Liver (tissue), 8 donors: ENCODE measurements at regions not wholly inside any gene's neighbourhood (a gene's known extent, or its start where the extent isn't known, plus 50 kb on each side); places are given as distances from the start of the nearest gene placed in this dataset.

Experiments
- DNase-seq: peaks from one replicate; pipeline ENCODE4 v3.0.0-alpha.2; 2017; ENCODE audit warnings: low spot score
- H3K27ac ChIP-seq, 2 donors: one replicate each; pipeline ENCODE4 v1.7.0; 2013; ENCODE audit warnings: inconsistent platforms in 2 of 2, low read length in 2 of 2, control low read depth in 1 of 2, low read depth in 1 of 2, mild to moderate bottlenecking in 1 of 2
- H3K27me3 ChIP-seq, 4 donors: one replicate each; pipeline versions ENCODE4 v1.6.1 to v1.7.0; 2013; ENCODE audit warnings: low read length in 3 of 4, inconsistent platforms in 1 of 4, mild to moderate bottlenecking in 1 of 4, moderate library complexity in 1 of 4; ENCODE audit not compliant: control insufficient read depth in 4 of 4, insufficient read depth in 4 of 4
- H3K36me3 ChIP-seq, 4 donors: one replicate each; pipeline versions ENCODE4 v1.6.1 to v1.7.0; 2013; ENCODE audit warnings: low read length in 3 of 4, mild to moderate bottlenecking in 3 of 4, low read depth in 1 of 4, moderate library complexity in 1 of 4; ENCODE audit not compliant: control insufficient read depth in 4 of 4, insufficient read depth in 3 of 4
- H3K4me1 ChIP-seq, 4 donors: one replicate each; pipeline versions ENCODE4 v1.6.1 to v1.7.0; 2013; ENCODE audit warnings: low read length in 3 of 4, mild to moderate bottlenecking in 3 of 4, moderate library complexity in 1 of 4; ENCODE audit not compliant: control insufficient read depth in 4 of 4, insufficient read depth in 4 of 4
- H3K4me3 ChIP-seq, 3 donors: one replicate each; pipeline versions ENCODE4 v1.6.1 to v1.7.0; 2013; ENCODE audit warnings: low read length in 3 of 3, control low read depth in 1 of 3, low read depth in 1 of 3, mild to moderate bottlenecking in 1 of 3
- H3K9ac ChIP-seq, 2 donors: one replicate each; pipeline ENCODE4 v1.7.0; 2013; ENCODE audit warnings: low read length in 2 of 2, mild to moderate bottlenecking in 2 of 2, moderate library complexity in 2 of 2, control low read depth in 1 of 2, low read depth in 1 of 2
- H3K9me3 ChIP-seq, 4 donors: one replicate each; pipeline versions ENCODE4 v1.6.1 to v1.7.0; 2013; ENCODE audit warnings: low read length in 3 of 4; ENCODE audit not compliant: control insufficient read depth in 4 of 4
- EGR1 ChIP-seq, 2 donors: IDR thresholded peaks; 2 replicates each; pipeline ENCODE4 v1.6.1; 2016 to 2018; ENCODE audit warnings: antibody characterized with exemption in 2 of 2, low read depth in 2 of 2
- FOXA2 ChIP-seq: IDR thresholded peaks from 2 replicates; pipeline ENCODE4 v1.6.1; 2016; ENCODE audit warnings: antibody characterized with exemption
- GABPA ChIP-seq, 2 donors: IDR thresholded peaks in 1 of 2; conservative IDR thresholded peaks in 1 of 2; 2 replicates each; pipeline ENCODE4 v1.6.1; 2016; ENCODE audit warnings: antibody characterized with exemption in 2 of 2, mild to moderate bottlenecking in 1 of 2, moderate library complexity in 1 of 2
- HNF4A ChIP-seq, 2 donors: conservative IDR thresholded peaks; 2 replicates each; pipeline ENCODE4 v1.6.1; 2016; ENCODE audit warnings: antibody characterized with exemption in 2 of 2, mild to moderate bottlenecking in 2 of 2
- HNF4G ChIP-seq: IDR thresholded peaks from 2 replicates; pipeline ENCODE4 v1.6.1; 2016; ENCODE audit warnings: antibody characterized with exemption
- JUND ChIP-seq, 2 donors: IDR thresholded peaks; 2 replicates each; pipeline ENCODE4 v1.6.1; 2016; ENCODE audit warnings: antibody characterized with exemption in 2 of 2
- NR2F2 ChIP-seq: IDR thresholded peaks from 2 replicates; pipeline ENCODE4 v1.6.1; 2016; ENCODE audit warnings: antibody characterized with exemption
- RAD21 ChIP-seq, 2 donors: IDR thresholded peaks; 2 replicates each; pipeline ENCODE4 v1.6.1; 2016; ENCODE audit warnings: antibody characterized with exemption in 2 of 2, mild to moderate bottlenecking in 2 of 2
- RXRA ChIP-seq, 2 donors: IDR thresholded peaks; 2 replicates each; pipeline ENCODE4 v1.6.1; 2017 to 2018; ENCODE audit warnings: antibody characterized with exemption in 2 of 2, mild to moderate bottlenecking in 1 of 2
- SP1 ChIP-seq: IDR thresholded peaks from 2 replicates; pipeline ENCODE4 v1.6.1; 2018; ENCODE audit warnings: antibody characterized with exemption, mild to moderate bottlenecking
- TAF1 ChIP-seq: conservative IDR thresholded peaks from 2 replicates; pipeline ENCODE4 v1.6.1; 2016; ENCODE audit warnings: antibody characterized with exemption, mild to moderate bottlenecking
- YY1 ChIP-seq: IDR thresholded peaks from 2 replicates; pipeline ENCODE4 v1.6.1; 2016; ENCODE audit warnings: antibody characterized with exemption, mild to moderate bottlenecking
- WGBS: extraction: QIAGEN DNeasy Blood & Tissue Kit; methylation state at CpG from one replicate; pipeline ENCODE4 v1.1.7; 2013; 5-methylcytosine and 5-hydroxymethylcytosine counted together
- TF ChIP-seq, protein P1 (sequence below): fragments of 150-350 bp; IDR thresholded peaks from 2 replicates; pipeline ENCODE4 v1.5.1; 2017; ENCODE audit warnings: improper control_type of control experiment, low read depth, low read length; ENCODE audit not compliant: missing input control
- TF ChIP-seq, protein P2 (sequence below): IDR thresholded peaks from 2 replicates; pipeline ENCODE4 v1.6.1; 2016; ENCODE audit warnings: antibody characterized with exemption
- TF ChIP-seq, protein P3 (sequence below): IDR thresholded peaks from 2 replicates; pipeline ENCODE4 v1.6.1; 2016; ENCODE audit warnings: antibody characterized with exemption, mild to moderate bottlenecking
- TF ChIP-seq, protein P4 (sequence below): IDR thresholded peaks from 2 replicates; pipeline ENCODE4 v1.6.1; 2016; ENCODE audit warnings: antibody characterized with exemption
- TF ChIP-seq, protein P5 (sequence below): IDR thresholded peaks from 2 replicates; pipeline ENCODE4 v1.6.1; 2016; ENCODE audit warnings: antibody characterized with exemption
- donor health status: healthy.
- donor health status: healthy.
- donor health status: healthy.
- donor health status: healthy.
- donor health status: healthy.

DNA sequence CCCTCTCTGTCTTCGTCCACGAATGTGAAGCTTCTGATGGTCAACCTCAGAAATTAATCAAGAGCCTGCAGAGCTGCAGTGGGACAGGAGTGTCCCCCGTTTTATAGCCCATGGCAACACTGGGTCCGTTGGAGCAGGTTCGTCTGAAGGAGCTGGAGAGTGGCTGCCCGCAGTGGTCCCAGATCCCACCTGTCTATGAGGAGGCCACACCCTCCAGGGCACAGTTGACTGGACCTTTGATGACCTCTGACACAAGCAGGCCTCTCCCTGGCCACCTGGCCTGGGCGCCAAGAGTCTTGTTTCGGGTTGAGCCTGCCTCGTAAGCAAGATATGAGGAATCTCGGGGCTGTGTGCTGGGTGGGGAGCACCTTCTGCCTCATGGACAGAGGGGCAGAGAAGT lies 100.7 kb upstream of the SFSWAP start:
- DNase-seq, result no peak
- WGBS, result 86% methylated on average over 10 of the region's 10 CpGs
- Histone ChIP-seq H3K4me1 (no peaks in the 10 kb centered on the region), H3K36me3 (no peaks in the 10 kb centered on the region), H3K27me3 (peaks cover 0 to 3% (median 0%) of the 10 kb centered on the region in 4 donors), H3K9me3 (no peaks in the 10 kb centered on the region), H3K9ac (no peak overlapping the region), H3K4me3 (no peak overlapping the region), H3K27ac (no peak overlapping the region)
- TF ChIP-seq HNF4G (no peak), HNF4A (conservative IDR thresholded peaks at IDR 0.05) (no peak), EGR1 (IDR thresholded peaks at IDR 0.05; ENCODE audit: low read depth in 2 of 2) (no peak), TAF1 (no peak), SP1 (no peak), JUND (IDR thresholded peaks at IDR 0.05) (no peak), FOXA2 (no peak), GABPA (IDR thresholded peaks at IDR 0.05 in 1 of 2, conservative IDR thresholded peaks at IDR 0.05 in 1 of 2) (no peak)
- TF ChIP-seq, protein P1, sequence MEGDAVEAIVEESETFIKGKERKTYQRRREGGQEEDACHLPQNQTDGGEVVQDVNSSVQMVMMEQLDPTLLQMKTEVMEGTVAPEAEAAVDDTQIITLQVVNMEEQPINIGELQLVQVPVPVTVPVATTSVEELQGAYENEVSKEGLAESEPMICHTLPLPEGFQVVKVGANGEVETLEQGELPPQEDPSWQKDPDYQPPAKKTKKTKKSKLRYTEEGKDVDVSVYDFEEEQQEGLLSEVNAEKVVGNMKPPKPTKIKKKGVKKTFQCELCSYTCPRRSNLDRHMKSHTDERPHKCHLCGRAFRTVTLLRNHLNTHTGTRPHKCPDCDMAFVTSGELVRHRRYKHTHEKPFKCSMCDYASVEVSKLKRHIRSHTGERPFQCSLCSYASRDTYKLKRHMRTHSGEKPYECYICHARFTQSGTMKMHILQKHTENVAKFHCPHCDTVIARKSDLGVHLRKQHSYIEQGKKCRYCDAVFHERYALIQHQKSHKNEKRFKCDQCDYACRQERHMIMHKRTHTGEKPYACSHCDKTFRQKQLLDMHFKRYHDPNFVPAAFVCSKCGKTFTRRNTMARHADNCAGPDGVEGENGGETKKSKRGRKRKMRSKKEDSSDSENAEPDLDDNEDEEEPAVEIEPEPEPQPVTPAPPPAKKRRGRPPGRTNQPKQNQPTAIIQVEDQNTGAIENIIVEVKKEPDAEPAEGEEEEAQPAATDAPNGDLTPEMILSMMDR, result no peak
- TF ChIP-seq, protein P2, sequence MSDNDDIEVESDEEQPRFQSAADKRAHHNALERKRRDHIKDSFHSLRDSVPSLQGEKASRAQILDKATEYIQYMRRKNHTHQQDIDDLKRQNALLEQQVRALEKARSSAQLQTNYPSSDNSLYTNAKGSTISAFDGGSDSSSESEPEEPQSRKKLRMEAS, result no peak
- TF ChIP-seq, protein P3, sequence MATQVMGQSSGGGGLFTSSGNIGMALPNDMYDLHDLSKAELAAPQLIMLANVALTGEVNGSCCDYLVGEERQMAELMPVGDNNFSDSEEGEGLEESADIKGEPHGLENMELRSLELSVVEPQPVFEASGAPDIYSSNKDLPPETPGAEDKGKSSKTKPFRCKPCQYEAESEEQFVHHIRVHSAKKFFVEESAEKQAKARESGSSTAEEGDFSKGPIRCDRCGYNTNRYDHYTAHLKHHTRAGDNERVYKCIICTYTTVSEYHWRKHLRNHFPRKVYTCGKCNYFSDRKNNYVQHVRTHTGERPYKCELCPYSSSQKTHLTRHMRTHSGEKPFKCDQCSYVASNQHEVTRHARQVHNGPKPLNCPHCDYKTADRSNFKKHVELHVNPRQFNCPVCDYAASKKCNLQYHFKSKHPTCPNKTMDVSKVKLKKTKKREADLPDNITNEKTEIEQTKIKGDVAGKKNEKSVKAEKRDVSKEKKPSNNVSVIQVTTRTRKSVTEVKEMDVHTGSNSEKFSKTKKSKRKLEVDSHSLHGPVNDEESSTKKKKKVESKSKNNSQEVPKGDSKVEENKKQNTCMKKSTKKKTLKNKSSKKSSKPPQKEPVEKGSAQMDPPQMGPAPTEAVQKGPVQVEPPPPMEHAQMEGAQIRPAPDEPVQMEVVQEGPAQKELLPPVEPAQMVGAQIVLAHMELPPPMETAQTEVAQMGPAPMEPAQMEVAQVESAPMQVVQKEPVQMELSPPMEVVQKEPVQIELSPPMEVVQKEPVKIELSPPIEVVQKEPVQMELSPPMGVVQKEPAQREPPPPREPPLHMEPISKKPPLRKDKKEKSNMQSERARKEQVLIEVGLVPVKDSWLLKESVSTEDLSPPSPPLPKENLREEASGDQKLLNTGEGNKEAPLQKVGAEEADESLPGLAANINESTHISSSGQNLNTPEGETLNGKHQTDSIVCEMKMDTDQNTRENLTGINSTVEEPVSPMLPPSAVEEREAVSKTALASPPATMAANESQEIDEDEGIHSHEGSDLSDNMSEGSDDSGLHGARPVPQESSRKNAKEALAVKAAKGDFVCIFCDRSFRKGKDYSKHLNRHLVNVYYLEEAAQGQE, result no peak
- TF ChIP-seq, protein P4, sequence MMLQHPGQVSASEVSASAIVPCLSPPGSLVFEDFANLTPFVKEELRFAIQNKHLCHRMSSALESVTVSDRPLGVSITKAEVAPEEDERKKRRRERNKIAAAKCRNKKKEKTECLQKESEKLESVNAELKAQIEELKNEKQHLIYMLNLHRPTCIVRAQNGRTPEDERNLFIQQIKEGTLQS, result no peak

DNA sequence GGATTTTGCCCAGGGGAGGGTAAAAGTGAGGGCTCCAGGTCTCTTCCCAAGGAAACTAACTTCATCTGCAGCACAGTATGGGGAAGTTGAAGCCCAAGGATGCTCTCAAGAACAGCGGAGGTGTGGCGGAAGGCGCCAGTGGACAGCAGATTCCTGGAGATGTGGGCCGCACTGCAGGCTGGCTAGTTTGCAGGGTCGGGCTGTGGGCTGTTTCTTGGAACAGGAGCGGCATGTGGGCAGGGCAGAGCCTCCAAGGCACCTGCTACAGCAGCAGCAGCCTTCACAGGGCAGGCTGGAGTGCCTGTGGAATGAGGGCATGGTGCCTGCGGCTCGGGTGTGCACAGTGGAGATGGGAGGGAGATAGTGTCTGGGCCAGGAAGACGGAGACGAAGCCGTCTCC lies 100.0 kb upstream of the SFSWAP start:
- Histone ChIP-seq H3K27ac (no peak overlapping the region), H3K4me3 (no peak overlapping the region), H3K4me1 (no peaks in the 10 kb centered on the region), H3K9me3 (no peaks in the 10 kb centered on the region), H3K27me3 (peaks cover 0 to 3% (median 0%) of the 10 kb centered on the region in 4 donors), H3K9ac (no peak overlapping the region), H3K36me3 (no peaks in the 10 kb centered on the region)
- TF ChIP-seq RAD21 (IDR thresholded peaks at IDR 0.05), result no peak
- TF ChIP-seq, protein P3, result no peak
- no peak for TF ChIP-seq YY1
- TF ChIP-seq NR2F2, result no peak
- no peak for TF ChIP-seq EGR1 (IDR thresholded peaks at IDR 0.05; ENCODE audit: low read depth in 2 of 2)
- no peak for TF ChIP-seq FOXA2
- TF ChIP-seq JUND (IDR thresholded peaks at IDR 0.05), result no peak
- TF ChIP-seq RXRA (IDR thresholded peaks at IDR 0.05), result no peak
- TF ChIP-seq, protein P5, sequence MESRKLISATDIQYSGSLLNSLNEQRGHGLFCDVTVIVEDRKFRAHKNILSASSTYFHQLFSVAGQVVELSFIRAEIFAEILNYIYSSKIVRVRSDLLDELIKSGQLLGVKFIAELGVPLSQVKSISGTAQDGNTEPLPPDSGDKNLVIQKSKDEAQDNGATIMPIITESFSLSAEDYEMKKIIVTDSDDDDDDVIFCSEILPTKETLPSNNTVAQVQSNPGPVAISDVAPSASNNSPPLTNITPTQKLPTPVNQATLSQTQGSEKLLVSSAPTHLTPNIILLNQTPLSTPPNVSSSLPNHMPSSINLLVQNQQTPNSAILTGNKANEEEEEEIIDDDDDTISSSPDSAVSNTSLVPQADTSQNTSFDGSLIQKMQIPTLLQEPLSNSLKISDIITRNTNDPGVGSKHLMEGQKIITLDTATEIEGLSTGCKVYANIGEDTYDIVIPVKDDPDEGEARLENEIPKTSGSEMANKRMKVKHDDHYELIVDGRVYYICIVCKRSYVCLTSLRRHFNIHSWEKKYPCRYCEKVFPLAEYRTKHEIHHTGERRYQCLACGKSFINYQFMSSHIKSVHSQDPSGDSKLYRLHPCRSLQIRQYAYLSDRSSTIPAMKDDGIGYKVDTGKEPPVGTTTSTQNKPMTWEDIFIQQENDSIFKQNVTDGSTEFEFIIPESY, result no peak
- WGBS, result 81% methylated on average over 11 of the region's 11 CpGs
- DNase-seq, result no peak
